ENCODE measurements at regions not wholly inside any gene's neighbourhood (a gene's known extent, or its start where the extent isn't known, plus 50 kb on each side); places are given as distances from the start of the nearest gene placed in this dataset.

- TF ChIP-seq CTCF (conservative IDR thresholded peaks at IDR 0.05; ENCODE audit: low read depth, low read length) (no peak), EZH2 (IDR thresholded peaks at IDR 0.05; ENCODE audit: low read length, unreplicated experiment) (no peak)
These were observed 250.2 kb upstream of the MEX3C start for GRCh38 chr18:51447351-51448342.
